ENCODE measurements at regions not wholly inside any gene's neighbourhood (a gene's known extent, or its start where the extent isn't known, plus 50 kb on each side); places are given as distances from the start of the nearest gene placed in this dataset.
A peak's percentile ranks its signal among the peaks of the same experiment; 100 is the strongest.
"Not testable (repeated sequence)": the region's sequence is repeated elsewhere in the genome, so short reads cannot be mapped to it uniquely, and the experiment has no call there.

- DNase-seq: no peak
These were observed 1258.6 kb downstream of the CDH12 start for GRCh38 chr5:21594566-21594965.

GRCh38 chr5:21593261-21593660 is 1259.9 kb downstream of the CDH12 start:
- DNase-seq: no peak

GRCh38 chr5:21581508-21581907 is 1271.6 kb downstream of the CDH12 start:
- DNase-seq: no peak

- DNase-seq: peak; percentile 97
These were observed 1278.2 kb downstream of the CDH12 start for GRCh38 chr5:21574961-21575360.

- peak; percentile 70 for DNase-seq
These were observed 1278.7 kb downstream of the CDH12 start for GRCh38 chr5:21574438-21574837.

- DNase-seq: peak; percentile 89
These were observed 1279.5 kb downstream of the CDH12 start for GRCh38 chr5:21573416-21574314.

- not testable (repeated sequence) for DNase-seq
These were observed 1281.9 kb downstream of the CDH12 start for GRCh38 chr5:21571196-21571595.

- not testable (repeated sequence) for DNase-seq
These were observed 1294.0 kb downstream of the CDH12 start for GRCh38 chr5:21559109-21559508.

- DNase-seq: not testable (repeated sequence)
These were observed 1300.9 kb downstream of the CDH12 start for GRCh38 chr5:21552263-21552662.

GRCh38 chr5:21550916-21551315 is 1302.2 kb downstream of the CDH12 start:
- DNase-seq: not testable (repeated sequence)

- not testable (repeated sequence) for DNase-seq
These were observed 1305.5 kb downstream of the CDH12 start for GRCh38 chr5:21547656-21548055.

- not testable (repeated sequence) for DNase-seq
These were observed 1318.0 kb downstream of the CDH12 start for GRCh38 chr5:21535114-21535513.

- not testable (repeated sequence) for DNase-seq
These were observed 1332.0 kb downstream of the CDH12 start for GRCh38 chr5:21521157-21521556.

GRCh38 chr5:21496926-21497325 is 1356.2 kb downstream of the CDH12 start:
- not testable (repeated sequence) for DNase-seq

- DNase-seq: not testable (repeated sequence)
These were observed 1357.1 kb downstream of the CDH12 start for GRCh38 chr5:21496056-21496455.

GRCh38 chr5:21495235-21495634 is 1357.9 kb downstream of the CDH12 start:
- not testable (repeated sequence) for DNase-seq

- not testable (repeated sequence) for DNase-seq
These were observed 1359.1 kb downstream of the CDH12 start for GRCh38 chr5:21494033-21494432.

- not testable (repeated sequence) for DNase-seq
These were observed 1362.0 kb downstream of the CDH12 start for GRCh38 chr5:21491182-21491581.

GRCh38 chr5:21488828-21489227 is 1364.3 kb downstream of the CDH12 start:
- not testable (repeated sequence) for DNase-seq

GRCh38 chr5:21485458-21486000 is 1367.6 kb downstream of the CDH12 start:
- not testable (repeated sequence) for DNase-seq

GRCh38 chr5:21484498-21484889 is 1368.7 kb downstream of the CDH12 start:
- not testable (repeated sequence) for DNase-seq

- DNase-seq: not testable (repeated sequence)
These were observed 1369.2 kb downstream of the CDH12 start for GRCh38 chr5:21483790-21484497.

- not testable (repeated sequence) for DNase-seq
These were observed 1370.0 kb downstream of the CDH12 start for GRCh38 chr5:21482983-21483650.
